CD14-positive monocyte (primary cell): ENCODE measurements at regions not wholly inside any gene's neighbourhood (a gene's known extent, or its start where the extent isn't known, plus 50 kb on each side); places are given as distances from the start of the nearest gene placed in this dataset.

Source experiments
- DNase-seq, 3 donors: peaks; one replicate each; pipeline ENCODE4 v3.0.0-alpha.2; 2011 to 2022
- H2AFZ ChIP-seq: 2 replicates; pipeline ENCODE4 v1.6.0; 2012; ENCODE audit warnings: mild to moderate bottlenecking, low read depth, low read length, inconsistent platforms; ENCODE audit not compliant: insufficient read depth, poor library complexity, severe bottlenecking
- H3K27ac ChIP-seq, 2 donors: 1 replicate in 1 of 2; 2 replicates in 1 of 2; pipeline ENCODE4 v1.5.1; 2012 to 2013; ENCODE audit warnings: low read length in 2 of 2, control low read depth in 1 of 2, inconsistent platforms in 1 of 2, low read depth in 1 of 2, mild to moderate bottlenecking in 1 of 2
- H3K27me3 ChIP-seq, 2 donors: one replicate each; pipeline versions ENCODE4 v1.6.0 to v1.6.1; 2011 to 2013; ENCODE audit warnings: low read length in 2 of 2; ENCODE audit not compliant: control insufficient read depth in 2 of 2, insufficient read depth in 2 of 2
- H3K36me3 ChIP-seq, 2 donors: replicated peaks in 1 of 2; 1 replicate in 1 of 2; 2 replicates in 1 of 2; pipeline versions ENCODE4 v1.5.1 to v1.6.1; 2012 to 2013; ENCODE audit warnings: low read length in 2 of 2, control low read depth in 1 of 2, inconsistent platforms in 1 of 2, mild to moderate bottlenecking in 1 of 2; ENCODE audit not compliant: insufficient read depth in 2 of 2, control insufficient read depth in 1 of 2
- H3K4me1 ChIP-seq, 2 donors: 1 replicate in 1 of 2; 2 replicates in 1 of 2; pipeline versions ENCODE4 v1.5.1 to v1.6.1; 2012 to 2013; ENCODE audit warnings: low read length in 2 of 2, control low read depth in 1 of 2, inconsistent platforms in 1 of 2, mild to moderate bottlenecking in 1 of 2, moderate library complexity in 1 of 2; ENCODE audit not compliant: insufficient read depth in 2 of 2, control insufficient read depth in 1 of 2
- H3K4me2 ChIP-seq: replicated peaks from 2 replicates; pipeline ENCODE3; 2012; ENCODE audit warnings: low read length, moderate library complexity, mild to moderate bottlenecking; ENCODE audit not compliant: poor library complexity, severe bottlenecking; ENCODE audit errors: extremely low read depth
- H3K4me3 ChIP-seq, 3 experiments: fragments of 200-600 bp in 1 of 3; sonication (generic) in 1 of 3; replicated peaks in 1 of 3; 1 replicate in 2 of 3; 2 replicates in 1 of 3; pipeline ENCODE4 v1.5.1; 2011 to 2013; ENCODE audit warnings: low read length in 3 of 3, mild to moderate bottlenecking in 3 of 3, control low read depth in 2 of 3, low read depth in 2 of 3, inconsistent platforms in 1 of 3, moderate library complexity in 1 of 3
- H3K79me2 ChIP-seq: 2 replicates; pipeline ENCODE4 v1.6.0; 2012; ENCODE audit warnings: mild to moderate bottlenecking, control low read depth, inconsistent platforms, low read length, moderate library complexity; ENCODE audit not compliant: insufficient read depth
- H3K9ac ChIP-seq: 2 replicates; pipeline ENCODE4 v1.6.0; 2017; ENCODE audit warnings: low read length, mild to moderate bottlenecking; ENCODE audit not compliant: insufficient read depth, poor library complexity, severe bottlenecking
- H3K9me3 ChIP-seq, 2 donors: replicated peaks in 1 of 2; 1 replicate in 1 of 2; 2 replicates in 1 of 2; pipeline versions ENCODE4 v1.5.1 to v1.6.1; 2012 to 2013; ENCODE audit warnings: low read length in 2 of 2, control low read depth in 1 of 2; ENCODE audit not compliant: control insufficient read depth in 1 of 2, insufficient read depth in 1 of 2
- H4K20me1 ChIP-seq: 2 replicates; pipeline ENCODE4 v1.6.0; 2012; ENCODE audit warnings: mild to moderate bottlenecking, low read length, control low read depth, moderate library complexity; ENCODE audit not compliant: insufficient read depth
- H3K27ac Mint-ChIP-seq, 7 donors: one replicate each; pipeline ENCODE4 v1.8.0; 2020; ENCODE audit warnings: mild to moderate bottlenecking in 7 of 7, mixed read lengths in 7 of 7, moderate library complexity in 6 of 7, inconsistent platforms in 2 of 7
- H3K27me3 Mint-ChIP-seq, 3 donors: one replicate each; pipeline ENCODE4 v1.8.0; 2021 to 2022; ENCODE audit warnings: low read depth in 3 of 3, mild to moderate bottlenecking in 3 of 3, mixed read lengths in 3 of 3, moderate library complexity in 3 of 3, inconsistent platforms in 1 of 3
- H3K36me3 Mint-ChIP-seq, 2 donors: one replicate each; pipeline ENCODE4 v1.8.0; 2020; ENCODE audit warnings: mixed read lengths in 2 of 2, inconsistent platforms in 1 of 2, mild to moderate bottlenecking in 1 of 2
- H3K4me1 Mint-ChIP-seq: one replicate; pipeline ENCODE4 v1.8.0; 2020; ENCODE audit warnings: mild to moderate bottlenecking, mixed read lengths
- H3K4me3 Mint-ChIP-seq, 2 donors: one replicate each; pipeline ENCODE4 v1.8.0; 2020; ENCODE audit warnings: mild to moderate bottlenecking in 2 of 2, mixed read lengths in 2 of 2, moderate library complexity in 1 of 2
- H3K9me3 Mint-ChIP-seq, 7 donors: one replicate each; pipeline ENCODE4 v1.8.0; 2020 to 2022; ENCODE audit warnings: mixed read lengths in 7 of 7, mild to moderate bottlenecking in 6 of 7, moderate library complexity in 6 of 7, inconsistent platforms in 2 of 7
- WGBS: methylation state at CpG from one replicate; pipeline ENCODE4 v1.1.5; 2013; ENCODE audit warnings: missing lambda C conversion rate; ENCODE audit not compliant: insufficient coverage; 5-methylcytosine and 5-hydroxymethylcytosine counted together
- intact Hi-C, 2 donors: fragments of 100-400 bp; cut with micrococcal nuclease; formaldehyde crosslinking; loops; one replicate each; pipeline versions ENCODE4 v1.15.0 to v1.15.1; 2023
- TF ChIP-seq, protein P1 (sequence below): fragments of 200-600 bp; IDR thresholded peaks from one replicate; pipeline ENCODE4 v1.8.0; 2022; ENCODE audit warnings: antibody characterized with exemption, mild to moderate bottlenecking

DNA sequence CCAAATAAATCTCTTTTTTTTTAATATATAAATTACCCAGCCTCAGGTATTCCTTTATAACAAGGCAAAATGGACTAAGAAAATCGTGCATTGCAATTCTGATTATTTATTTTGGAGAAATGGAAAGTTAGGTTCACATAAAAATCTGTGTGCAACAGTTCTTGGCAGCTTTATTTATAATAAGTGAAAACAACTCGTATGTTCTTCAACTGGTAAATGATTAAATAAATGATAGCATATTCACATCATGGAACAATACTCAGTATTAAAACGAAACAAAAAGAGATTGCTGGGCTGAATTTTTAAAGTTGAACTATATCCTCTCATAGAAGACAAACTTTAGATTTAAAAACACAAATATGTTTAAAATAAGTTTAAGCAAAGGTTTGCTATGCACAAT, 176.3 kb upstream of the ZNF385D start:
- Mint-ChIP-seq H3K27me3 (peaks cover 0 to 3% (median 0%) of the 10 kb centered on the region in 3 donors), H3K36me3 (no peaks in the 10 kb centered on the region), H3K9me3 (peaks cover 0 to 9% (median 7%) of the 10 kb centered on the region in 7 donors), H3K27ac (no peak overlapping the region), H3K4me3 (no peak overlapping the region), H3K4me1 (no peaks in the 10 kb centered on the region)
- H2AFZ ChIP-seq: no peak overlapping the region
- H3K4me2 ChIP-seq: no peak overlapping the region
- no peaks in the 10 kb centered on the region for H4K20me1 ChIP-seq
- peaks cover 0 to 3% of the 10 kb centered on the region in 2 donors for H3K9me3 ChIP-seq
- no peak for DNase-seq
- no peaks in the 10 kb centered on the region for H3K36me3 ChIP-seq
- H3K4me1 ChIP-seq: no peaks in the 10 kb centered on the region
- no peak overlapping the region for H3K9ac ChIP-seq
- no CpG with 5 or more reads among the region's 3 CpGs for WGBS
- H3K4me3 ChIP-seq: no peak overlapping the region
- H3K27ac ChIP-seq: no peak overlapping the region
- intact Hi-C loops: no loop called here
- H3K79me2 ChIP-seq: no peaks in the 10 kb centered on the region
- no peaks in the 10 kb centered on the region for H3K27me3 ChIP-seq
- TF ChIP-seq, protein P1, sequence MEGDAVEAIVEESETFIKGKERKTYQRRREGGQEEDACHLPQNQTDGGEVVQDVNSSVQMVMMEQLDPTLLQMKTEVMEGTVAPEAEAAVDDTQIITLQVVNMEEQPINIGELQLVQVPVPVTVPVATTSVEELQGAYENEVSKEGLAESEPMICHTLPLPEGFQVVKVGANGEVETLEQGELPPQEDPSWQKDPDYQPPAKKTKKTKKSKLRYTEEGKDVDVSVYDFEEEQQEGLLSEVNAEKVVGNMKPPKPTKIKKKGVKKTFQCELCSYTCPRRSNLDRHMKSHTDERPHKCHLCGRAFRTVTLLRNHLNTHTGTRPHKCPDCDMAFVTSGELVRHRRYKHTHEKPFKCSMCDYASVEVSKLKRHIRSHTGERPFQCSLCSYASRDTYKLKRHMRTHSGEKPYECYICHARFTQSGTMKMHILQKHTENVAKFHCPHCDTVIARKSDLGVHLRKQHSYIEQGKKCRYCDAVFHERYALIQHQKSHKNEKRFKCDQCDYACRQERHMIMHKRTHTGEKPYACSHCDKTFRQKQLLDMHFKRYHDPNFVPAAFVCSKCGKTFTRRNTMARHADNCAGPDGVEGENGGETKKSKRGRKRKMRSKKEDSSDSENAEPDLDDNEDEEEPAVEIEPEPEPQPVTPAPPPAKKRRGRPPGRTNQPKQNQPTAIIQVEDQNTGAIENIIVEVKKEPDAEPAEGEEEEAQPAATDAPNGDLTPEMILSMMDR: no peak

DNA sequence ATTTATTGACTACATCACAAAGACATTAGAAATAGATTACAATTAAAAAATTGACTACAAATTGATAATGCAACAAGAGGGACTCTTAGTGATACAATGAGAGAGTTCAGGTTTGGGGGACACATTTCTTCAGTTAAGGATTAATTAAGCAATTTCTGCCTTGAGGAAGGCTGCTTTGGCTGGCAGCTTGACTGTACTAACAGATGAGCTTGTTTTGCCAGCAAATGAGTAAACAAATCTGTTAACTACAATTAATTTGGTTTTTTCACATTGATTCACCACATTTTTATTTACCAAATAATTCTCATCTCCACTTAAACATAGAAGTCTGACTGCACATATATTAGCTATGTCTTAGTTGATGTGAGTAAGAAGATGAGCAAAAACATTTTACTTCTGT, 183.6 kb upstream of the ZNF385D start:
- Histone ChIP-seq H3K4me3 (no peak overlapping the region), H3K9me3 (peaks cover 0 to 3% of the 10 kb centered on the region in 2 donors), H3K9ac (no peak overlapping the region), H3K4me2 (no peak overlapping the region), H3K4me1 (no peaks in the 10 kb centered on the region), H2AFZ (no peak overlapping the region), H3K27me3 (no peaks in the 10 kb centered on the region), H4K20me1 (no peaks in the 10 kb centered on the region), H3K27ac (no peak overlapping the region), H3K36me3 (no peaks in the 10 kb centered on the region), H3K79me2 (no peaks in the 10 kb centered on the region)
- intact Hi-C loops: no loop called here
- Mint-ChIP-seq H3K4me3 (no peak overlapping the region), H3K36me3 (no peaks in the 10 kb centered on the region), H3K27me3 (no peaks in the 10 kb centered on the region), H3K4me1 (no peaks in the 10 kb centered on the region), H3K27ac (no peak overlapping the region), H3K9me3 (peaks cover 2 to 10% (median 5%) of the 10 kb centered on the region in 7 donors)
- DNase-seq: no peak
- TF ChIP-seq, protein P1: no peak
